ENCODE measurements at regions not wholly inside any gene's neighbourhood (a gene's known extent, or its start where the extent isn't known, plus 50 kb on each side); places are given as distances from the start of the nearest gene placed in this dataset.

DNA sequence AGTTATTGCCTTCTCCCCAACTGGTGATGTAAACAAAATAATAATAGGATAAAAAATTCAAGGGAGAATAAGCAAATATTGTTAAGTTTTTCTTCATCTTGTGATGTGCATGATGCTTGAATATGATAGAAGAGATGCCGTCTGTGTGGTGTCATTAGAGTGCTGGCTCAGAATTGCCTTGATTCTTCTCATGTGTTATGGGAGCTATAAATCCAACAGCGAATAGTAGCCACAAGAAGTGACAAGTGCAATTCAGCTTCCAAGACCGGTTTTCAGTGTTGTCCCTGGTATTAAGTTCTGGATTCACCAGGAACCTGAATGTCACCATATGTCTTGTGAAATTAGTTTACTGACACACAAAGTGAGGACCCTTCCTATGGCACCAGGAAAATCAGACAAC, 547.0 kb downstream of the NSUN3 start:
- Histone ChIP-seq H3K79me2 (replicated peaks; ENCODE audit: insufficient read depth, low read length) (no peaks in the 10 kb centered on the region), H3F3A (ENCODE audit: insufficient read depth, low read length, poor library complexity, severe bottlenecking) (no peaks in the 10 kb centered on the region), H3K9me2 (ENCODE audit: insufficient read depth, low read length) (no peaks in the 10 kb centered on the region), H3K9ac (ENCODE audit: low read length) (no peak overlapping the region), H4K20me1 (ENCODE audit: insufficient read depth) (no peaks in the 10 kb centered on the region), H3K27me3 (ENCODE audit: insufficient read depth, low read depth, low read length) (no peaks in the 10 kb centered on the region), H3K4me2 (ENCODE audit: low read length) (no peak overlapping the region), H2AFZ (ENCODE audit: low read depth, low read length) (no peak overlapping the region), H3K9me3 (ENCODE audit: low read length) (no peaks in the 10 kb centered on the region), H3K27ac (ENCODE audit: low read length) (no peak overlapping the region), H3K36me3 (ENCODE audit: insufficient read depth, low read length) (no peaks in the 10 kb centered on the region), H3K4me3 (ENCODE audit: low read length) (no peak overlapping the region)
- no peak for TF ChIP-seq SMC3 (conservative IDR thresholded peaks at IDR 0.05; ENCODE audit: poor library complexity)
- TF ChIP-seq POLR2AphosphoS5 (IDR thresholded peaks at IDR 0.05), result no peak
- TF ChIP-seq TAF1 (IDR thresholded peaks at IDR 0.05; ENCODE audit: low read depth), result no peak
- TF ChIP-seq RAD21 (conservative IDR thresholded peaks at IDR 0.05), result no peak
- TF ChIP-seq, protein P1, sequence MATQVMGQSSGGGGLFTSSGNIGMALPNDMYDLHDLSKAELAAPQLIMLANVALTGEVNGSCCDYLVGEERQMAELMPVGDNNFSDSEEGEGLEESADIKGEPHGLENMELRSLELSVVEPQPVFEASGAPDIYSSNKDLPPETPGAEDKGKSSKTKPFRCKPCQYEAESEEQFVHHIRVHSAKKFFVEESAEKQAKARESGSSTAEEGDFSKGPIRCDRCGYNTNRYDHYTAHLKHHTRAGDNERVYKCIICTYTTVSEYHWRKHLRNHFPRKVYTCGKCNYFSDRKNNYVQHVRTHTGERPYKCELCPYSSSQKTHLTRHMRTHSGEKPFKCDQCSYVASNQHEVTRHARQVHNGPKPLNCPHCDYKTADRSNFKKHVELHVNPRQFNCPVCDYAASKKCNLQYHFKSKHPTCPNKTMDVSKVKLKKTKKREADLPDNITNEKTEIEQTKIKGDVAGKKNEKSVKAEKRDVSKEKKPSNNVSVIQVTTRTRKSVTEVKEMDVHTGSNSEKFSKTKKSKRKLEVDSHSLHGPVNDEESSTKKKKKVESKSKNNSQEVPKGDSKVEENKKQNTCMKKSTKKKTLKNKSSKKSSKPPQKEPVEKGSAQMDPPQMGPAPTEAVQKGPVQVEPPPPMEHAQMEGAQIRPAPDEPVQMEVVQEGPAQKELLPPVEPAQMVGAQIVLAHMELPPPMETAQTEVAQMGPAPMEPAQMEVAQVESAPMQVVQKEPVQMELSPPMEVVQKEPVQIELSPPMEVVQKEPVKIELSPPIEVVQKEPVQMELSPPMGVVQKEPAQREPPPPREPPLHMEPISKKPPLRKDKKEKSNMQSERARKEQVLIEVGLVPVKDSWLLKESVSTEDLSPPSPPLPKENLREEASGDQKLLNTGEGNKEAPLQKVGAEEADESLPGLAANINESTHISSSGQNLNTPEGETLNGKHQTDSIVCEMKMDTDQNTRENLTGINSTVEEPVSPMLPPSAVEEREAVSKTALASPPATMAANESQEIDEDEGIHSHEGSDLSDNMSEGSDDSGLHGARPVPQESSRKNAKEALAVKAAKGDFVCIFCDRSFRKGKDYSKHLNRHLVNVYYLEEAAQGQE (IDR thresholded peaks at IDR 0.05; ENCODE audit: borderline replicate concordance), result no peak
- no peak for TF ChIP-seq EP300 (conservative IDR thresholded peaks at IDR 0.05; ENCODE audit: poor library complexity, severe bottlenecking)
- TF ChIP-seq, protein P2, sequence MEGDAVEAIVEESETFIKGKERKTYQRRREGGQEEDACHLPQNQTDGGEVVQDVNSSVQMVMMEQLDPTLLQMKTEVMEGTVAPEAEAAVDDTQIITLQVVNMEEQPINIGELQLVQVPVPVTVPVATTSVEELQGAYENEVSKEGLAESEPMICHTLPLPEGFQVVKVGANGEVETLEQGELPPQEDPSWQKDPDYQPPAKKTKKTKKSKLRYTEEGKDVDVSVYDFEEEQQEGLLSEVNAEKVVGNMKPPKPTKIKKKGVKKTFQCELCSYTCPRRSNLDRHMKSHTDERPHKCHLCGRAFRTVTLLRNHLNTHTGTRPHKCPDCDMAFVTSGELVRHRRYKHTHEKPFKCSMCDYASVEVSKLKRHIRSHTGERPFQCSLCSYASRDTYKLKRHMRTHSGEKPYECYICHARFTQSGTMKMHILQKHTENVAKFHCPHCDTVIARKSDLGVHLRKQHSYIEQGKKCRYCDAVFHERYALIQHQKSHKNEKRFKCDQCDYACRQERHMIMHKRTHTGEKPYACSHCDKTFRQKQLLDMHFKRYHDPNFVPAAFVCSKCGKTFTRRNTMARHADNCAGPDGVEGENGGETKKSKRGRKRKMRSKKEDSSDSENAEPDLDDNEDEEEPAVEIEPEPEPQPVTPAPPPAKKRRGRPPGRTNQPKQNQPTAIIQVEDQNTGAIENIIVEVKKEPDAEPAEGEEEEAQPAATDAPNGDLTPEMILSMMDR (IDR thresholded peaks at IDR 0.05; ENCODE audit: poor library complexity, severe bottlenecking), result no peak
- TF ChIP-seq MXI1 (conservative IDR thresholded peaks at IDR 0.05; ENCODE audit: poor library complexity, severe bottlenecking), result no peak
- no peak for TF ChIP-seq EZH2 (IDR thresholded peaks at IDR 0.05; ENCODE audit: borderline replicate concordance, insufficient read depth, low read length, poor library complexity, severe bottlenecking)

DNA sequence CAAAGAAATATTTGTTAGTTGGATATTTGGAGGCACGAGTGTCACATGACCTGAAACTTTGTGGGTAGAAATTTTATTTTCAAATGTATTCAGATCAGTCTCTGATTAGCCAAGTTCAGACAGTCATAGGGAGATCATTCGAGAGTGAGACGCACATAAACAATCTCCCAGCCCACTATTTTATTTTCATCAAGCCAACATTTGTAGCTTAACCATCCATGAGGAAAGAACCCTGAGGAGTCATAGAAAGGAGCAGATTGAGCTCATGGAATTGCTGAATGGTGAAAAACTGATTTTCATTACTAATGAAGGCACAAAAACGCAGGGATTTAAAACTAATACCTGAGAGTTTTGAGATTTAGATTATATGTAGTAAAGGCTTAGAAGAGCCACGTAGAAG, 548.7 kb downstream of the NSUN3 start:
- no peaks in the 10 kb centered on the region for H3K79me2 ChIP-seq (replicated peaks; ENCODE audit: insufficient read depth, low read length)
- H3K4me2 ChIP-seq (ENCODE audit: low read length), result no peak overlapping the region
- no peak overlapping the region for H3K27ac ChIP-seq (ENCODE audit: low read length)
- no peaks in the 10 kb centered on the region for H3K36me3 ChIP-seq (ENCODE audit: insufficient read depth, low read length)
- H2AFZ ChIP-seq (ENCODE audit: low read depth, low read length), result no peak overlapping the region
- H3K9me3 ChIP-seq (ENCODE audit: low read length), result no peaks in the 10 kb centered on the region
- H4K20me1 ChIP-seq (ENCODE audit: insufficient read depth), result no peaks in the 10 kb centered on the region
- H3K9me2 ChIP-seq (ENCODE audit: insufficient read depth, low read length), result no peaks in the 10 kb centered on the region
- H3K9ac ChIP-seq (ENCODE audit: low read length), result no peak overlapping the region
- H3K4me3 ChIP-seq (ENCODE audit: low read length), result no peak overlapping the region
- TF ChIP-seq, protein P1 (IDR thresholded peaks at IDR 0.05; ENCODE audit: borderline replicate concordance), result no peak
- TF ChIP-seq POLR2AphosphoS5 (IDR thresholded peaks at IDR 0.05), result no peak
- no peak for TF ChIP-seq EZH2 (IDR thresholded peaks at IDR 0.05; ENCODE audit: borderline replicate concordance, insufficient read depth, low read length, poor library complexity, severe bottlenecking)
- no peak for TF ChIP-seq TAF1 (IDR thresholded peaks at IDR 0.05; ENCODE audit: low read depth)
- TF ChIP-seq, protein P2 (IDR thresholded peaks at IDR 0.05; ENCODE audit: poor library complexity, severe bottlenecking), result no peak
- no peak for TF ChIP-seq SMC3 (conservative IDR thresholded peaks at IDR 0.05; ENCODE audit: poor library complexity)
- no peak for TF ChIP-seq EP300 (conservative IDR thresholded peaks at IDR 0.05; ENCODE audit: poor library complexity, severe bottlenecking)
- TF ChIP-seq RAD21 (conservative IDR thresholded peaks at IDR 0.05), result no peak
- no peaks in the 10 kb centered on the region for H3K27me3 ChIP-seq (ENCODE audit: insufficient read depth, low read depth, low read length)
- H3F3A ChIP-seq (ENCODE audit: insufficient read depth, low read length, poor library complexity, severe bottlenecking), result no peaks in the 10 kb centered on the region
